Stimulated activated CD4-positive, alpha-beta T cell treated with anti-CD3 and anti-CD28 coated beads, TNF-alpha, amount 100 ng/mL, for 48 hours (primary cell): ENCODE measurements at regions not wholly inside any gene's neighbourhood (a gene's known extent, or its start where the extent isn't known, plus 50 kb on each side); places are given as distances from the start of the nearest gene placed in this dataset.
"Not testable (repeated sequence)": the region's sequence is repeated elsewhere in the genome, so short reads cannot be mapped to it uniquely, and the experiment has no call there.

ENCODE experiments used
- DNase-seq, 3 donors: peaks; one replicate each; pipeline ENCODE4 v3.0.0-alpha.2; 2020; ENCODE audit warnings: low read depth in 3 of 3

- DNase-seq, result no peak
These were observed 280.3 kb upstream of the FOXF1 start for GRCh38 chr16:86229866-86230656.

- DNase-seq, result no peak
These were observed 278.9 kb upstream of the FOXF1 start for GRCh38 chr16:86231321-86231995.

- no peak for DNase-seq
These were observed 278.4 kb upstream of the FOXF1 start for GRCh38 chr16:86231996-86232350.

GRCh38 chr16:86232496-86232895, 277.8 kb upstream of the FOXF1 start:
- DNase-seq, result no peak

- not testable (repeated sequence) for DNase-seq
These were observed 276.8 kb upstream of the FOXF1 start for GRCh38 chr16:86233506-86233905.

- no peak for DNase-seq
These were observed 270.9 kb upstream of the FOXF1 start for GRCh38 chr16:86239381-86239780.

- DNase-seq, result no peak
These were observed 269.5 kb upstream of the FOXF1 start for GRCh38 chr16:86240716-86241363.

GRCh38 chr16:86241681-86242080, 268.6 kb upstream of the FOXF1 start:
- DNase-seq, result no peak

- DNase-seq, result no peak
These were observed 267.8 kb upstream of the FOXF1 start for GRCh38 chr16:86242244-86243122.

GRCh38 chr16:86243123-86243473, 267.2 kb upstream of the FOXF1 start:
- DNase-seq, result no peak

GRCh38 chr16:86243571-86244154, 266.7 kb upstream of the FOXF1 start:
- DNase-seq, result no peak

- DNase-seq, result no peak
These were observed 266.2 kb upstream of the FOXF1 start for GRCh38 chr16:86244158-86244557.

- no peak for DNase-seq
These were observed 265.4 kb upstream of the FOXF1 start for GRCh38 chr16:86244936-86245335.

- DNase-seq, result no peak
These were observed 265.0 kb upstream of the FOXF1 start for GRCh38 chr16:86245351-86245750.

- no peak for DNase-seq
These were observed 264.4 kb upstream of the FOXF1 start for GRCh38 chr16:86245895-86246294.

GRCh38 chr16:86248310-86248905, 261.9 kb upstream of the FOXF1 start:
- DNase-seq, result no peak

GRCh38 chr16:86249631-86250030, 260.7 kb upstream of the FOXF1 start:
- no peak for DNase-seq

GRCh38 chr16:86251682-86252081, 258.6 kb upstream of the FOXF1 start:
- no peak for DNase-seq

- no peak for DNase-seq
These were observed 257.7 kb upstream of the FOXF1 start for GRCh38 chr16:86252596-86252995.

- DNase-seq, result no peak
These were observed 254.4 kb upstream of the FOXF1 start for GRCh38 chr16:86255966-86256365.

GRCh38 chr16:86256995-86257394, 253.3 kb upstream of the FOXF1 start:
- DNase-seq, result no peak
